Uterus (tissue), 3 donors: ENCODE measurements at regions not wholly inside any gene's neighbourhood (a gene's known extent, or its start where the extent isn't known, plus 50 kb on each side); places are given as distances from the start of the nearest gene placed in this dataset.
A peak's percentile ranks its signal among the peaks of the same experiment; 100 is the strongest.

ENCODE experiments used
- DNase-seq, 2 donors: peaks; one replicate each; pipeline ENCODE4 v3.0.0-alpha.2; 2019 to 2020
- H3K27ac ChIP-seq, 2 donors: fragments of 200-600 bp; sonication (generic); 1 replicate in 1 of 2; 2 replicates in 1 of 2; pipeline ENCODE4 v1.5.1; 2016 to 2018
- H3K27me3 ChIP-seq, 2 donors: fragments of 200-600 bp; sonication (generic); one replicate each; pipeline ENCODE4 v1.5.1; 2018 to 2019; ENCODE audit warnings: control low read depth in 1 of 2
- H3K36me3 ChIP-seq, 2 donors: fragments of 200-600 bp; sonication (generic); one replicate each; pipeline ENCODE4 v1.5.1; 2019; ENCODE audit warnings: control low read depth in 1 of 2
- H3K4me1 ChIP-seq, 2 donors: fragments of 200-600 bp; sonication (generic); one replicate each; pipeline ENCODE4 v1.5.1; 2018 to 2019; ENCODE audit warnings: control low read depth in 1 of 2
- H3K4me3 ChIP-seq, 2 donors: fragments of 200-600 bp; sonication (generic); 1 replicate in 1 of 2; 2 replicates in 1 of 2; pipeline ENCODE4 v1.5.1; 2018 to 2019; ENCODE audit warnings: mild to moderate bottlenecking in 1 of 2
- H3K9me3 ChIP-seq, 2 donors: fragments of 200-600 bp; sonication (generic); one replicate each; pipeline ENCODE4 v1.5.1; 2019; ENCODE audit warnings: control low read depth in 1 of 2
- POLR2A ChIP-seq, 2 donors: fragments of 450-650 bp; IDR thresholded peaks; one replicate each; pipeline ENCODE4 v1.6.1; 2016; ENCODE audit warnings: antibody characterized with exemption in 2 of 2, mild to moderate bottlenecking in 1 of 2, moderate library complexity in 1 of 2
- intact Hi-C: fragments of 100-400 bp; cut with DNase I; formaldehyde crosslinking; loops from one replicate; pipeline ENCODE4 v1.15.1; 2023; ENCODE audit warnings: low total_unique reads
- TF ChIP-seq, protein P1 (sequence below), 4 experiments: fragments of 200-600 bp in 2 of 4; fragments of 450-650 bp in 2 of 4; sonication (generic) in 2 of 4; IDR thresholded peaks; one replicate each; pipeline ENCODE4 v1.5.1; 2016 to 2019; ENCODE audit warnings: antibody characterized with exemption in 4 of 4, mild to moderate bottlenecking in 2 of 4, moderate library complexity in 1 of 4
- donor health status: DM: yes; HTN: yes; CAD: no.

DNA sequence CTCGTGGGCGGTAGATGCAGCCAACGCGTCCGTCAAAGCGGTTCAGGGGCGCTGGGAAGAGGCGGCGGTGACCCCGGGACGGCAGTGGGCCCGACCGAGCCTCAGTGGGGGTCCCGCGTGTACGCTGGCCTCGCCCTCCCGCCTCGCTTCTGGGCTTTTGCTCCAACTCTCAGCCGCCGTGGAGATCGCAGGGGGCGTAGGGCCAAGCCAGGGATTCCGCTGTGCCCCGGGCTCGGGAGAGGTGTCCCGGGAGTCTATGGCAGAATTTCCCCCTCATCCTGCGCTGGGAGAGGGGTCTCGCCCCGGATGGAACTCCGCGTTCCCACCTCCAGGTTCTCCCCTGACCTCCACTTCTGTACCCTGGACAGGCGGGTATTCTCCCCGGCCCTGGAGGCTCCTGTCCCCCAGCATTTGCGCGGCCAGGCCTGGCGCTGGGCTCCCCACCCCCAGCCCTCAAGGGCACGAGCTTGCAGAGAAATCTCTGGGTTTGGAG, 131.9 kb downstream of the MRPL36 start:
- H3K4me1 ChIP-seq = peaks cover 0 to 5% of the 10 kb centered on the region in 2 donors
- DNase-seq = no peak
- peaks cover 0 to 22% of the 10 kb centered on the region in 2 donors for H3K27me3 ChIP-seq
- no peak for TF ChIP-seq POLR2A (IDR thresholded peaks at IDR 0.05)
- TF ChIP-seq, protein P1, sequence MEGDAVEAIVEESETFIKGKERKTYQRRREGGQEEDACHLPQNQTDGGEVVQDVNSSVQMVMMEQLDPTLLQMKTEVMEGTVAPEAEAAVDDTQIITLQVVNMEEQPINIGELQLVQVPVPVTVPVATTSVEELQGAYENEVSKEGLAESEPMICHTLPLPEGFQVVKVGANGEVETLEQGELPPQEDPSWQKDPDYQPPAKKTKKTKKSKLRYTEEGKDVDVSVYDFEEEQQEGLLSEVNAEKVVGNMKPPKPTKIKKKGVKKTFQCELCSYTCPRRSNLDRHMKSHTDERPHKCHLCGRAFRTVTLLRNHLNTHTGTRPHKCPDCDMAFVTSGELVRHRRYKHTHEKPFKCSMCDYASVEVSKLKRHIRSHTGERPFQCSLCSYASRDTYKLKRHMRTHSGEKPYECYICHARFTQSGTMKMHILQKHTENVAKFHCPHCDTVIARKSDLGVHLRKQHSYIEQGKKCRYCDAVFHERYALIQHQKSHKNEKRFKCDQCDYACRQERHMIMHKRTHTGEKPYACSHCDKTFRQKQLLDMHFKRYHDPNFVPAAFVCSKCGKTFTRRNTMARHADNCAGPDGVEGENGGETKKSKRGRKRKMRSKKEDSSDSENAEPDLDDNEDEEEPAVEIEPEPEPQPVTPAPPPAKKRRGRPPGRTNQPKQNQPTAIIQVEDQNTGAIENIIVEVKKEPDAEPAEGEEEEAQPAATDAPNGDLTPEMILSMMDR (IDR thresholded peaks at IDR 0.05) = no peak
- intact Hi-C loops = no loop called here
- H3K4me3 ChIP-seq = peak overlapping the region in 1 of 2 donors; percentile 20
- no peak overlapping the region for H3K27ac ChIP-seq
- no peaks in the 10 kb centered on the region for H3K36me3 ChIP-seq
- H3K9me3 ChIP-seq = no peaks in the 10 kb centered on the region

DNA sequence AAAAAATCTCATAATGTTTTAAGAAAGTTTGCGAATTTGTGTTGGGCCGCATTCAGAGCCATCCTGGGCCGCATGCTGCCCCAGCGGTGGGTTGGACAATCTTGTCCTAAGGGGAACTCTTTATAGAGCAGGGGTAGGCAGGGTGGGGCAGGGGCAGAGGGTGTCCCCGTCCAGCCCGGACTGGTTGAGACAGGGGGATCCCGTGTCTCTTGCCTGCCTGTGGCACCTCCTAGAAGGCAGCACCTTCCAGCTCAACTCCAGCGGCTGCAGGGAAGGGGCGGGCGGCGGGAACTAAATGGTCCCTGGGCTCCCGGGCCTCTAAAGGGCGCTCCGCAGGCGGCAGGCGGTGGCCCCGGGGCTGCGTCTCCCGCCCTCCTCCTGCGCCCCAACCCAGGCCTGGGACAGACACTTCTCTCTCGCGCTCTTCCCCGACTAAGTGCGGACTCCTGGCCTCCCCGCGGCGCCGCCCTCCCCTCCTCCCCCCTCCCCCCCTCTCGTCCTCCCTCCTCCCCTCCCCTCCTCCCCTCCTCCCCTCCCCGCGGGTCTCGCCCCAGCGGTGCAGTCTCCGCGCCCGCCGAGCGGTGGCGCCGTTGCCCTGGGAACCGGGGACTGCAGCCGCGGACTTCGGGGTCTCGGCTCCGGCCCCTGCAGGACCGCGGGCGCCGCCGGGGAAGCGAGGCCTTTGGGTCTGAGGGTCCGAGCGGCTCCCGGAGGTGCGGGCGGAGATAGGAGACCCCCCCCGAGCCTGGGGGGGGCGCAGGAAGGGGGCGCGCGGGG, 132.6 kb downstream of the MRPL36 start:
- intact Hi-C loops = no loop called here
- H3K9me3 ChIP-seq = no peaks in the 10 kb centered on the region
- peaks cover 0 to 22% of the 10 kb centered on the region in 2 donors for H3K27me3 ChIP-seq
- H3K36me3 ChIP-seq = no peaks in the 10 kb centered on the region
- peaks cover 0 to 5% of the 10 kb centered on the region in 2 donors for H3K4me1 ChIP-seq
- peak overlapping the region in 1 of 2 donors; percentile 20 for H3K4me3 ChIP-seq
- TF ChIP-seq, protein P1 (IDR thresholded peaks at IDR 0.05) = peak in 2 of 4 experiments; percentile 29 to 43
- no peak for TF ChIP-seq POLR2A (IDR thresholded peaks at IDR 0.05)
- no peak overlapping the region for H3K27ac ChIP-seq
- DNase-seq = no peak

GRCh38 chr5:1666221-1666620, 133.4 kb downstream of the MRPL36 start:
- H3K27me3 ChIP-seq = peaks cover 0 to 22% of the 10 kb centered on the region in 2 donors
- DNase-seq = no peak
- no peak overlapping the region for H3K27ac ChIP-seq
- intact Hi-C loops = no loop called here
- no peaks in the 10 kb centered on the region for H3K9me3 ChIP-seq
- H3K36me3 ChIP-seq = no peaks in the 10 kb centered on the region
- peaks cover 0 to 5% of the 10 kb centered on the region in 2 donors for H3K4me1 ChIP-seq
- H3K4me3 ChIP-seq = no peak overlapping the region
- TF ChIP-seq, protein P1 (IDR thresholded peaks at IDR 0.05) = no peak
- no peak for TF ChIP-seq POLR2A (IDR thresholded peaks at IDR 0.05)

GRCh38 chr5:1665803-1666202, 133.8 kb downstream of the MRPL36 start:
- intact Hi-C loops = no loop called here
- H3K27me3 ChIP-seq = peaks cover 0 to 22% of the 10 kb centered on the region in 2 donors
- TF ChIP-seq, protein P1 (IDR thresholded peaks at IDR 0.05) = no peak
- no peak for TF ChIP-seq POLR2A (IDR thresholded peaks at IDR 0.05)
- no peak for DNase-seq
- H3K36me3 ChIP-seq = no peaks in the 10 kb centered on the region
- no peaks in the 10 kb centered on the region for H3K9me3 ChIP-seq
- H3K27ac ChIP-seq = no peak overlapping the region
- H3K4me3 ChIP-seq = no peak overlapping the region
- H3K4me1 ChIP-seq = peaks cover 0 to 5% of the 10 kb centered on the region in 2 donors

DNA sequence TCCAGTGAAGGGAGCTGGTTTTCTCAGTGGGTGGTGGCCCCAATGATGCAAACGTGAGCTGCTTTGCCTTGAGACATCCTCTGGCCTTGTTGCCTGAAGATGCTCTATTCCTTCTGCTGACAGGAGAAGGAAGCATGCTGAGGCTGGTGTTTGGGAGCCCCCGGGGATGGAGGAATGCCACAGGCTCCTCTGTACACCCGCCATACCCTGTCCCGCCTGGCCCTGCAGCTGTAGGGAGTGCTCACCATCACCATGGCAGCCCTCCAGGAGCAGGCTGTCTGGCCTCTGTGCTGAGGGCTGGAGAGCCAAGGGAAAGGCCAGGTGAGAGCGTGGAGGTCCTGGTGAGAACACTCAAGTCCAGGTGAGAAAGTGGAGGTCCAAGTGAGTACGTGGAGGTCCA, 134.4 kb downstream of the MRPL36 start:
- Histone ChIP-seq H3K36me3 (no peaks in the 10 kb centered on the region), H3K4me1 (peaks cover 0 to 5% of the 10 kb centered on the region in 2 donors), H3K4me3 (no peak overlapping the region), H3K27me3 (peaks cover 0 to 22% of the 10 kb centered on the region in 2 donors), H3K9me3 (no peaks in the 10 kb centered on the region), H3K27ac (no peak overlapping the region)
- DNase-seq = no peak
- intact Hi-C loops = no loop called here
- TF ChIP-seq, protein P1 (IDR thresholded peaks at IDR 0.05) = no peak
- no peak for TF ChIP-seq POLR2A (IDR thresholded peaks at IDR 0.05)
